Neutrophil (primary cell): ENCODE measurements at regions not wholly inside any gene's neighbourhood (a gene's known extent, or its start where the extent isn't known, plus 50 kb on each side); places are given as distances from the start of the nearest gene placed in this dataset.
A peak's percentile ranks its signal among the peaks of the same experiment; 100 is the strongest.

ENCODE experiments used
- H3K27ac ChIP-seq: fragments of 200-600 bp; sonication (generic); 2 replicates; pipeline ENCODE4 v1.5.1; 2016; ENCODE audit warnings: mild to moderate bottlenecking, moderate library complexity
- H3K27me3 ChIP-seq: fragments of 200-600 bp; sonication (generic); 2 replicates; pipeline ENCODE4 v1.6.0; 2016; ENCODE audit warnings: mild to moderate bottlenecking
- H3K36me3 ChIP-seq: fragments of 200-600 bp; sonication (generic); 2 replicates; pipeline ENCODE4 v1.5.1; 2017
- H3K4me1 ChIP-seq, 2 experiments: fragments of 200-600 bp in 1 of 2; sonication (generic) in 1 of 2; 1 replicate in 1 of 2; 2 replicates in 1 of 2; pipeline versions ENCODE4 v1.5.1 to v1.6.1; 2013 to 2016; ENCODE audit warnings: low read depth in 1 of 2, low read length in 1 of 2, mild to moderate bottlenecking in 1 of 2, moderate library complexity in 1 of 2; ENCODE audit not compliant: control insufficient read depth in 1 of 2, insufficient read depth in 1 of 2
- H3K4me3 ChIP-seq, 2 experiments: fragments of 200-600 bp in 1 of 2; sonication (generic) in 1 of 2; 1 replicate in 1 of 2; 2 replicates in 1 of 2; pipeline ENCODE4 v1.5.1; 2013 to 2016; ENCODE audit warnings: low read depth in 1 of 2, low read length in 1 of 2, mild to moderate bottlenecking in 1 of 2, moderate library complexity in 1 of 2
- H3K9me3 ChIP-seq: fragments of 200-600 bp; sonication (generic); 2 replicates; pipeline ENCODE4 v1.5.1; 2016
- CTCF ChIP-seq: fragments of 200-600 bp; sonication (generic); IDR thresholded peaks from 2 replicates; pipeline ENCODE4 v1.5.1; 2016; ENCODE audit warnings: antibody characterized with exemption

- Histone ChIP-seq H3K4me1 (peaks cover 18 to 23% of the 10 kb centered on the region in 2 experiments), H3K4me3 (no peak overlapping the region), H3K27ac (no peak overlapping the region), H3K36me3 (no peaks in the 10 kb centered on the region), H3K27me3 (no peaks in the 10 kb centered on the region), H3K9me3 (no peaks in the 10 kb centered on the region)
- TF ChIP-seq CTCF, result no peak
Observed at GRCh38 chr2:37556256-37556655, 115.2 kb downstream of the CDC42EP3 start.

- no peak for TF ChIP-seq CTCF
- peak overlapping the region; percentile 18 for H3K27ac ChIP-seq
- H3K36me3 ChIP-seq, result no peaks in the 10 kb centered on the region
- no peaks in the 10 kb centered on the region for H3K9me3 ChIP-seq
- H3K4me3 ChIP-seq, result no peak overlapping the region
- H3K4me1 ChIP-seq, result peaks cover 18 to 23% of the 10 kb centered on the region in 2 experiments
- no peaks in the 10 kb centered on the region for H3K27me3 ChIP-seq
Observed at GRCh38 chr2:37558623-37559022, 112.8 kb downstream of the CDC42EP3 start.

- H3K9me3 ChIP-seq, result no peaks in the 10 kb centered on the region
- no peak overlapping the region for H3K4me3 ChIP-seq
- H3K27ac ChIP-seq, result no peak overlapping the region
- no peaks in the 10 kb centered on the region for H3K27me3 ChIP-seq
- H3K36me3 ChIP-seq, result no peaks in the 10 kb centered on the region
- TF ChIP-seq CTCF, result no peak
- peaks cover 13 to 16% of the 10 kb centered on the region in 2 experiments for H3K4me1 ChIP-seq
Observed at GRCh38 chr2:37560241-37560848, 111.1 kb downstream of the CDC42EP3 start.

- no peak for TF ChIP-seq CTCF
- peaks cover 6 to 10% of the 10 kb centered on the region in 2 experiments for H3K4me1 ChIP-seq
- no peaks in the 10 kb centered on the region for H3K27me3 ChIP-seq
- H3K27ac ChIP-seq, result no peak overlapping the region
- H3K4me3 ChIP-seq, result no peak overlapping the region
- H3K9me3 ChIP-seq, result no peaks in the 10 kb centered on the region
- no peaks in the 10 kb centered on the region for H3K36me3 ChIP-seq
Observed at GRCh38 chr2:37560863-37561614, 110.4 kb downstream of the CDC42EP3 start.

GRCh38 chr2:37561615-37562569 lies 109.5 kb downstream of the CDC42EP3 start:
- Histone ChIP-seq H3K27ac (no peak overlapping the region), H3K27me3 (no peaks in the 10 kb centered on the region), H3K9me3 (no peaks in the 10 kb centered on the region), H3K36me3 (no peaks in the 10 kb centered on the region), H3K4me1 (peaks cover 6% of the 10 kb centered on the region in 2 experiments), H3K4me3 (no peak overlapping the region)
- TF ChIP-seq CTCF, result no peak
